GM21367 (cell line): ENCODE measurements at regions not wholly inside any gene's neighbourhood (a gene's known extent, or its start where the extent isn't known, plus 50 kb on each side); places are given as distances from the start of the nearest gene placed in this dataset.

Experiments
- ATAC-seq: cut with Tn5 transposase; IDR thresholded peaks from one replicate; pipeline ENCODE4 v1.9.1; 2021; ENCODE audit not compliant: unreplicated experiment

DNA sequence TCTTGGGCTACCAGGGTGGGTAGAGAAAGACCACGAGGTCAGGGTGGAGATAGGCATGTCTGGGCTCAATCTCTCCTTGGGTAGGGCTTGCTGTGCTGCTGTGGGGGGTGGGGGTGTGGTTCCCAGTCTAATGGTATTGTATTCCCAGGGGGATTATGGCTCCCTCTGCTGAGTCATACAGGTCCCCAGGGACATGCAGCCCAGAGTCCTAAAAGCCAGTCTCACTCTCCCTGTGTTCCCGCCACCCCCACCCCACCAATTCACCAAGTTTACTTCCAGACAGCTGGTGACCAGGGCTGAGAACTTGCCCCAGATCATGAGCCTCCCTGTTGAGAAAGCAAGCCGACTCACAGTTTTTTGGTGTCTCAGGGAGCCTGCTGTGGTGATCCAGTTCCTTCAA, 367.6 kb downstream of the C12orf75 start:
- no peak for ATAC-seq

DNA sequence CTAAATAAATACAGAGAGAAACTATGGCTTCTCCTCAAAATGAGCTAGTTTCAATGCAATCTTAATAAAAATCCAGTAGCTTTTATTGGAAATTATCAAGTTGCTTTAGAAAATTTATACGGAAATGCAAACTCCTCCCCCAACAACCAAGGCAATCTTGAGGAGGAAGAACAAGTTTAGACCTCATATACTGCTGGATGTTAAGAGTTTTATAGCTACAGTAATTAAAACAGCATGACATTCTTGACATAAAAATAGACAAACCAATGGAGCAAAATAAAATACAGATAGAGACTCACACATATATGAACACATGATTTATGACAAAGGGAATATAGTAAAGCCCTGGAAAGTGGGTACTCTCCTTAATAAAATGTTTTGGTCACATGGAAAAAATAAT, 368.7 kb downstream of the C12orf75 start:
- no peak for ATAC-seq

GRCh38 chr12:105704787-105705186, 374.3 kb downstream of the C12orf75 start:
- ATAC-seq, result no peak

- ATAC-seq, result no peak
Observed at GRCh38 chr12:105705235-105705634, 374.7 kb downstream of the C12orf75 start.

- no peak for ATAC-seq
Observed at GRCh38 chr12:105705765-105706164, 375.3 kb downstream of the C12orf75 start.

DNA sequence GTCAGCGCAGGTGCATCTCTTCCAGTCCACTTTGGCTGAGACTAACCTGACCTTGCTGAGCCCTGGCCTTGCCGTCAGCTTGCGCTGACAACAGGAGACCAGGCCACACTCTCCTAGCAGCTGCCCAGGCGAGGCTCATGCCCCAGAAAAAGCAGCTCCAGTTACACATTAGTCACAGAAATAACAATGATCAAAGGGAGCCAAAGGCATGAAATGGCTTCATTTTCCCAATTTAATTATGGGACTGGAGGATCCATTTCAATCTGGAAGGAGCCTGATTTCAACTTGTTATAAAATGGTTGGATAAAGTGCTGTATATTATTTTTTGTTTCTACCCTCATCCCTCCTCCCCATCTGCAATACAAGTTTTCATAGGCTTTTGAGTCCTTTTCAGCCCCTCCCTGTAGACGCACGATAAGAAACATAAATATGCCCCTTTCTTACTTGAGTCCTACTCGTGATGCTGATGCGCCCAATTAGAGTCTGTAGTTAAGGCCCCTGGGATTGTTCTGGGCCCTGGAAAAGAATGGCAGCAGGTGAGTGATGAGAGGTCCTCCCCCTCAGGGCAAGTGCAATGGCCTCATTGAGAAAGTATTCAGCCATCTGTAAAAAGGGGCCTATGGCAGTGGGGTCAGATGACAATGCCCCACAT, 376.0 kb downstream of the C12orf75 start:
- no peak for ATAC-seq

DNA sequence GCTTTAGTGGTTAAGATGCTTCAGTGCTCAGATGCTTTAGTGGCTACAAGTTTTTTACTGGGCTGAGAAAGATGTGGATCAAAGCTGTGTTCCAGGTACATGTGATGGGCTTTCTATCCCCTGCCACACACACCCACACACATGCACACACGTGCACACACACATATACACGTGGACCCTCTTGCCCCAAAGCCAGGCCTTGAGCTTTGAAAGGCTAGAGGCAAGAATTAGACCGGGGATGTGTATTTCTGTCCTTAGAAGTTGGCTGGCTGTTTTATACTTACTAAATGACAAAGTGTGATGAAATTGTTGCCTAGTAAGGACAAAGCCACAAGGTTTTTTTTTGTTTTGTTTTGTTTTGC, 376.5 kb downstream of the C12orf75 start:
- ATAC-seq, result no peak

DNA sequence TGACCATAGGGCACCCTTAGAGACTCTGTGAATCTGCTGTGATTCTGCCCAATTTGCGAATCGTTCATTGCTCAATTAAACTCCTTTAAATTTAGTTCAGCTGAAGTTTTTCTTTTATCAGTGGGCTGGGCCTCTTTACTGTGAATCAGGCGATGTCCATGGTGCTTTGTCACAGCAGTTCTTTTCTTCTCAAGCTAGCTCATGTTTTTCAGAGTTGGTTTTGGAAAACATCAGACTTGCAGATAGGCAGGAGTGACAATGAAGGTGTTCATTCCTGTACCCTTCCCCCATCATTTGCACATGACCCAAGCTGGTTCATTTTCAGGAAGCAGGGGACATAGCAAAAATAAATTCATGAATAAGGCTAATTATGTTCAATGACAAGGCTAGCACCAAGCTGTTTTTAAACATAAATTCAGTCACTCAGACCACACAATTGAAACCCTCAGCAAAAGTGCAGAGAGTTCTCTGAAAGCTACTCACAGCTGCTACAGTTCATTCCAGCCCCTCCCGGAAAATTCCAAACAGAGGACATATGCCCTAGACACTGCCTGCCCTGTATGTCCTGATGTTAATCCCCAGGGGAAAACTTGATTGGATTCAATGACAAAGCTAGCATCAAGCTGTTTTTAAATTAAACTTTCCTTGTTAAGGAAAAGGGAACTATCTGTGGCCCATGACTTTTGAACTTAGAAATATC, 383.3 kb downstream of the C12orf75 start:
- no peak for ATAC-seq

GRCh38 chr12:105716621-105717020, 386.1 kb downstream of the C12orf75 start:
- ATAC-seq, result no peak

DNA sequence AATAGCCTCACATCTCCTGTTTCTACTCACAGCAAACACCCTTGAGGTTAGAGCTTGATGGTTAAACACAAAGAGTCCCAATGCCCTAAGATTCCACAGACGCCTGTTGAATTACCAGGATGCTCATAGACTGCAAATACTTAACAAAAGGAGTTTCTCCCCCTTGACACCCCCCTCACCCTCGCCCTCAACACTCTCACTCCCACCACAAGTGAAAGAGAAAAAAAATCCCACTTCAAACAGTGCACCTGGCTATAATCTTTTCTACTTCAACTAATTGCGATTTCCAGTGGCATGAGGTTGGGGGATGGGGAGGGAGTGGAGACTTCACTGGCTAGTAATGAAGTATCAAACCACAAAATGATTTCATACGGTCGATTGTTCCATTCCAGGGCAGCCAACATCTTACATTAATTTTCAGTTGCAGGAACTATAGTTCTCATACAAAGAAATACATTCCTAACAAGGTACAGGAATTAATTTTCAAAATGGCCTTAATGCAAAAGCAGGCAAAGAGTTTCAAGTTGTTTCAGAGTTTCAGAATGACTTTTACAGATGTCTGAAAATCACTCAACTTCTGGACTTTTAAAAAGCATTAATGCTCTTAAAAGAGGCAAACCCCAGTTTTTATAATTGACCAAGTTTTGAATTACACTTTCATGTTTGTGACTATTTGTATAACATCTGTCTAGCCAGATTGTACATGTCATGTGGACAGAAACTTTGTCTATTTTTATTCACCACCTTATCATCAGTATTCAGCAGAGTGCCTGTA, 390.7 kb downstream of the C12orf75 start:
- no peak for ATAC-seq

DNA sequence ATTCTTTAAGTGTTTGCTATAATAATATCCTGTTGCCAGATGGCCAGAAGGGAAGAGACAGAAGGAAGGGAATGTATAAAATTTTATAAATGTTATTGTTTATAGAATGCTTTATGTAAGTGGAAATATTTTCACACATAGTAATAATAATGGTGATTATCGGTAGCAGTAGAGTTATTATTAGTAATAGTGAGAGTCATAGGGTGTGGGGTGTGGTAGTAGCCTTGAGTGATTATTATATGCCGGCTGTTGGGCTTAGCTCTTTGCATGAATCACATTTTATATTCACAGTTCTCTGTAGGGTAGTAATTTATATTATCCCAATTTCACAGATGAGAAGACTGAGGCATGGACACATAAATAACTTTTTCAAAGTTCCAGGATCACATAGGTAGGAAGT, 391.4 kb downstream of the C12orf75 start:
- ATAC-seq, result no peak

DNA sequence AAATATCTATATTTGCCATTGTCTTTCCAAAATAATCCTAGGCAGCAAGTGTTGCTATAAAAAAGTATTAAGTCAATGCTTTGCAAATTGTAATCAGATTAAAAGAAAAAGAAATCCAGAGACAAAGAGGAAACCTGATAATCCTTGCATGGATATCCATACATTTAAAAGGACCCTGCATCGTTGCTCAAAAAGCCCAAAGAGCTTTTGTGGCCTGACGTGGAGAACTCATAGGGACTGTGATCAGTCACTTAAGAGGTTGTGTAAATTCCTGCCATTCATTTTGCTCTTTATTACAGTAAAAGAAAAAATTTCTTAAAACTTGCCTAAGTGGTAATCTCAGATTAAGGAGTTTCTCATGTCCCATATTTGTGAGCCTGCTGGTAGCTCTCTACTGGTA, 392.6 kb downstream of the C12orf75 start:
- no peak for ATAC-seq

DNA sequence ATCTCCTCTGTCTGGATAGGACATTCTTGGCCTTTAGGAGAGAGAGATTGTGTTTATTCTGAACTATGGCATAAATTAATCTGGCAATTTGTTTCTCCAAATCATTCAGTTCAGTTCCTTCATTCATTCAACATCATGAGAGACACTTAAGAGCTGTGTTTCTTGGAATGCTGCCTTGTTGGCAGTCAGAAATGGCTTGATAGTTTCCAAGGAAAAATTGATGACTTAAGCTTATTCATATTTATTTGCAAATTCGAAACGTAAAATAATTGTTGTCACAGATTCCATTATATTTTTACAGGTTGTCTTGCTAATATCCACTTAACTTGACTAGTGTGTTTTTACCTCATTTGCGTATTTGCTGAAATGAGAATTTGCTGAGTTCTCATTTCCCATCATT, 393.0 kb downstream of the C12orf75 start:
- no peak for ATAC-seq

GRCh38 chr12:105724641-105725040, 394.1 kb downstream of the C12orf75 start:
- no peak for ATAC-seq

- ATAC-seq, result no peak
Observed at GRCh38 chr12:105725054-105725453, 394.6 kb downstream of the C12orf75 start.

DNA sequence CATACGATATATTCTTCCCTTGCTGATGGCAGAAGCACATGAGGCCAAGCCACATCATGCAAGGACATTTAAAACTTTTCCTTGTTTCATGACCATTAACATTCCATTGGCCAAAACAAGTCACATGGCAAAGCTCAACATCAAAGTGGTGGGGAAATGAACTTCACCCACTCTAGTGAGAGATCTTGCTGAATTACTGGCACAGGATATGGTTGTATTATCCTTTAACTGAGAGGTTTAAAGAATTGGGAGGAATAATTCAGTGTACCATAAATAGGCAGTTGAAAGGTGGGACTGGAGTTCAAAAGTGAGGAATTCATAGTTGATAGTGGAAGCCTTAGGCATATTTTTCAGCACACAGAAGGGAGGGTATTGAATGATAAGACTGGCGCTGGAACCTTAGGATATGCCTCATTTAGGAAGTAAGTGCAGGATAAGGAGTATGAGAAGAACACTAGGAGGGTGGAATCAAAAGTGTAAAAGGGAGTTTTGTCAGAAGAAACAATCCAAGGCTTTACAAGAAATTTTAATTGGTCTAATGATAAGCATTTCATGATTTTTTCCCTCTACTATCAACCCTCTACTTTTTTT, 398.8 kb downstream of the C12orf75 start:
- ATAC-seq, result no peak

DNA sequence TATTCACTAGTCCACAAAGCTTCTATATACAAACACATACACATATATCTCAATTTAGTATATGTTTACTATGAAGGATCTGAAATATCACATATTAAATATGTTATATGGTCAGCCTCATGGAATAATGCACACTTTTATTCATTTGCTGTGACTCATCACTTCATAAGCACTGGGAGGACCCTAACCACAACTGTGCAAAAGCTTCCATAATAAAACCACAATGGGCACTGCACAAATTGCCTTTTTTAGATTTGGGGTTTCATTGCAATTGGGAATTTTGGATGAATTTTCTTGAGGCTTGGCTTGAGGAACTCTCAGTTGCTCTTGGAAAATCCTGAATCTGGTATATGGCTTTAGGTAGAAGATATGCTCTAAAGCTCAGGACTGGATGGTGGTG, 399.4 kb downstream of the C12orf75 start:
- no peak for ATAC-seq

DNA sequence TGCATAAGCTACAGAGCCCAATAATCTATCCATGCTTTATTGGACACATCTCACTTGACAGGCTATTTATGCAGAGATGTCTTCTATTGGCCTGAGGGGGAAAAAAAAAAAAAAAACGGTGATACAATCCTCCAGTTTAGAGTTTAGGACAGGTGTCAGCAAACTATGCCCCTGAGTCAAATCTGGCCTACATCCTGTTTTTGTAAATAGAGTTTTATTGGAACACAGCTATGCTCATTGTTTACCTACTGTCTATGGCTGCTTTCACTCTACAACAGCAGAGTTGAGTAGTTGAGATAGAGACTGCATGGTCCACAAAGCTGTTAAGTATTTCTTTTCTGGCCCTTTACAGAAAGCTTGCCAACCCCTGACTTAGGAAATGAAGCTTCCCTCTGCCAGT, 403.1 kb downstream of the C12orf75 start:
- ATAC-seq, result no peak

GRCh38 chr12:105736498-105736897, 402.3 kb downstream of the NUAK1 start:
- ATAC-seq, result no peak

GRCh38 chr12:105738051-105738450, 400.7 kb downstream of the NUAK1 start:
- no peak for ATAC-seq

GRCh38 chr12:105740369-105740768, 398.4 kb downstream of the NUAK1 start:
- no peak for ATAC-seq
